ENCODE measurements at regions not wholly inside any gene's neighbourhood (a gene's known extent, or its start where the extent isn't known, plus 50 kb on each side); places are given as distances from the start of the nearest gene placed in this dataset.
A peak's percentile ranks its signal among the peaks of the same experiment; 100 is the strongest.
"Not testable (repeated sequence)": the region's sequence is repeated elsewhere in the genome, so short reads cannot be mapped to it uniquely, and the experiment has no call there.

- not testable (repeated sequence) for DNase-seq
These were observed 62.8 kb downstream of the SCP2D1 start for GRCh38 chr20:18876394-18876793.

GRCh38 chr20:18879262-18879661 lies 65.7 kb downstream of the SCP2D1 start:
- DNase-seq, result peak; percentile 48

GRCh38 chr20:18886756-18887155 lies 73.2 kb downstream of the SCP2D1 start:
- DNase-seq, result no peak

GRCh38 chr20:18901980-18902737 lies 88.6 kb downstream of the SCP2D1 start:
- DNase-seq, result no peak

GRCh38 chr20:18904192-18904591 lies 90.6 kb downstream of the SCP2D1 start:
- peak; percentile 28 for DNase-seq

GRCh38 chr20:18904624-18905023 lies 91.0 kb downstream of the SCP2D1 start:
- peak; percentile 68 for DNase-seq

GRCh38 chr20:18906046-18906445 lies 92.5 kb downstream of the SCP2D1 start:
- DNase-seq, result no peak

- peak; percentile 50 for DNase-seq
These were observed 93.8 kb downstream of the SCP2D1 start for GRCh38 chr20:18907353-18907752.

GRCh38 chr20:18908109-18908508 lies 94.5 kb downstream of the SCP2D1 start:
- DNase-seq, result no peak

GRCh38 chr20:18909254-18909653 lies 95.7 kb downstream of the SCP2D1 start:
- no peak for DNase-seq

GRCh38 chr20:18913701-18914100 lies 100.1 kb downstream of the SCP2D1 start:
- DNase-seq, result no peak

GRCh38 chr20:18914796-18915195 lies 101.2 kb downstream of the SCP2D1 start:
- DNase-seq, result no peak

- DNase-seq, result no peak
These were observed 103.5 kb downstream of the SCP2D1 start for GRCh38 chr20:18916886-18917750.

GRCh38 chr20:18919996-18920395 lies 106.4 kb downstream of the SCP2D1 start:
- DNase-seq, result no peak

- DNase-seq, result no peak
These were observed 107.7 kb downstream of the SCP2D1 start for GRCh38 chr20:18921291-18921690.

- no peak for DNase-seq
These were observed 108.7 kb downstream of the SCP2D1 start for GRCh38 chr20:18922251-18922650.

- no peak for DNase-seq
These were observed 109.3 kb downstream of the SCP2D1 start for GRCh38 chr20:18922898-18923297.

- no peak for DNase-seq
These were observed 113.4 kb downstream of the SCP2D1 start for GRCh38 chr20:18926965-18927364.

GRCh38 chr20:18928626-18929025 lies 115.0 kb downstream of the SCP2D1 start:
- peak; percentile 59 for DNase-seq

- no peak for DNase-seq
These were observed 116.2 kb downstream of the SCP2D1 start for GRCh38 chr20:18929800-18930199.

GRCh38 chr20:18943542-18943941 lies 130.0 kb downstream of the SCP2D1 start:
- peak; percentile 25 for DNase-seq

GRCh38 chr20:18956890-18957289 lies 143.3 kb downstream of the SCP2D1 start:
- no peak for DNase-seq

GRCh38 chr20:18957328-18957727 lies 143.7 kb downstream of the SCP2D1 start:
- no peak for DNase-seq

- no peak for DNase-seq
These were observed 157.5 kb downstream of the SCP2D1 start for GRCh38 chr20:18971121-18971520.
